Breast epithelium (tissue), 4 donors: ENCODE measurements at regions not wholly inside any gene's neighbourhood (a gene's known extent, or its start where the extent isn't known, plus 50 kb on each side); places are given as distances from the start of the nearest gene placed in this dataset.

ENCODE experiments used
- DNase-seq, 2 donors: peaks; one replicate each; pipeline ENCODE4 v3.0.0-alpha.2; 2019; ENCODE audit warnings: low spot score in 2 of 2
- H3K27ac ChIP-seq, 2 donors: fragments of 200-600 bp; sonication (generic) in 1 of 2; one replicate each; pipeline ENCODE4 v1.5.1; 2016 to 2019; ENCODE audit warnings: mild to moderate bottlenecking in 1 of 2
- H3K27me3 ChIP-seq, 2 donors: fragments of 200-600 bp; sonication (generic) in 1 of 2; one replicate each; pipeline versions ENCODE4 v1.5.1 to v1.6.0; 2017 to 2019; ENCODE audit warnings: control low read depth in 1 of 2, mild to moderate bottlenecking in 1 of 2
- H3K36me3 ChIP-seq: fragments of 200-600 bp; one replicate; pipeline ENCODE4 v1.5.1; 2019
- H3K4me1 ChIP-seq, 2 donors: fragments of 200-600 bp; sonication (generic); one replicate each; pipeline ENCODE4 v1.5.1; 2016 to 2019; ENCODE audit warnings: control low read depth in 1 of 2
- H3K4me3 ChIP-seq, 3 donors: fragments of 200-600 bp; sonication (generic); 1 replicate in 2 of 3; 2 replicates in 1 of 3; pipeline ENCODE4 v1.5.1; 2016 to 2019; ENCODE audit warnings: mild to moderate bottlenecking in 3 of 3, moderate library complexity in 2 of 3
- H3K9me3 ChIP-seq, 2 donors: fragments of 200-600 bp; sonication (generic) in 1 of 2; one replicate each; pipeline ENCODE4 v1.5.1; 2016 to 2019; ENCODE audit warnings: control low read depth in 1 of 2
- CTCF ChIP-seq, 3 donors: fragments of 450-650 bp; IDR thresholded peaks; one replicate each; pipeline ENCODE4 v1.5.1; 2016 to 2017; ENCODE audit warnings: antibody characterized with exemption in 3 of 3, mild to moderate bottlenecking in 3 of 3, moderate library complexity in 3 of 3
- POLR2A ChIP-seq: fragments of 450-650 bp; IDR thresholded peaks from one replicate; pipeline ENCODE4 v1.6.1; 2016; ENCODE audit warnings: antibody characterized with exemption, mild to moderate bottlenecking, moderate library complexity
- POLR2AphosphoS5 ChIP-seq, 3 donors: sonication (generic); formaldehyde crosslinking; IDR thresholded peaks; one replicate each; pipeline ENCODE4 v1.6.1; 2017; ENCODE audit warnings: antibody characterized with exemption in 3 of 3
- intact Hi-C: fragments of 100-400 bp; cut with DNase I; formaldehyde crosslinking; loops from one replicate; pipeline ENCODE4 v1.15.1; 2023; ENCODE audit warnings: low total_unique reads

- intact Hi-C loops = loop anchor here (10.0 kb wide), 1 partner anchor 424 kb away; the partner anchor contains the start of gene HMX3
- H3K4me3 ChIP-seq = no peak overlapping the region
Observed at GRCh38 chr10:123559066-123559822, 106.9 kb upstream of the GPR26 start.

GRCh38 chr10:123559823-123560092 lies 106.4 kb upstream of the GPR26 start:
- Histone ChIP-seq H3K4me3 (no peak overlapping the region), H3K27me3 (peaks cover 0 to 20% of the 10 kb centered on the region in 2 donors), H3K27ac (no peak overlapping the region), H3K4me1 (no peaks in the 10 kb centered on the region), H3K36me3 (no peaks in the 10 kb centered on the region), H3K9me3 (no peaks in the 10 kb centered on the region)
- intact Hi-C loops = loop anchor here (10.0 kb wide), 1 partner anchor 425 kb away; the partner anchor contains the start of gene HMX3
- TF ChIP-seq POLR2A = no peak
- TF ChIP-seq POLR2AphosphoS5 (IDR thresholded peaks at IDR 0.05) = no peak
- TF ChIP-seq CTCF (IDR thresholded peaks at IDR 0.05) = no peak
- DNase-seq = peak in 1 of 2 donors; percentile 15

More at GRCh38 chr10:123559066-123559822, 106.9 kb upstream of the GPR26 start:
- peak; percentile 54 to 76 for DNase-seq
- Histone ChIP-seq H3K4me1 (no peaks in the 10 kb centered on the region), H3K36me3 (no peaks in the 10 kb centered on the region), H3K9me3 (no peaks in the 10 kb centered on the region), H3K27me3 (peaks cover 0 to 20% of the 10 kb centered on the region in 2 donors), H3K27ac (no peak overlapping the region)
- TF ChIP-seq POLR2A (no peak), POLR2AphosphoS5 (IDR thresholded peaks at IDR 0.05) (no peak), CTCF (IDR thresholded peaks at IDR 0.05) (peak; percentile 90 to 95 (median 95))

GRCh38 chr10:123560301-123561140 lies 105.6 kb upstream of the GPR26 start:
- no peak overlapping the region for H3K27ac ChIP-seq
- no peaks in the 10 kb centered on the region for H3K4me1 ChIP-seq
- H3K36me3 ChIP-seq = no peaks in the 10 kb centered on the region
- peak in 1 of 2 donors; percentile 28 for DNase-seq
- intact Hi-C loops = no loop called here
- no peak overlapping the region for H3K4me3 ChIP-seq
- no peaks in the 10 kb centered on the region for H3K9me3 ChIP-seq
- no peak for TF ChIP-seq POLR2AphosphoS5 (IDR thresholded peaks at IDR 0.05)
- no peak for TF ChIP-seq POLR2A
- TF ChIP-seq CTCF (IDR thresholded peaks at IDR 0.05) = no peak
- H3K27me3 ChIP-seq = peaks cover 0 to 20% of the 10 kb centered on the region in 2 donors

GRCh38 chr10:123561141-123561440 lies 105.1 kb upstream of the GPR26 start:
- intact Hi-C loops = no loop called here
- peak in 1 of 2 donors; percentile 28 for DNase-seq

More at GRCh38 chr10:123561141-123561440, 105.1 kb upstream of the GPR26 start:
- Histone ChIP-seq H3K9me3 (no peaks in the 10 kb centered on the region), H3K4me1 (no peaks in the 10 kb centered on the region), H3K4me3 (no peak overlapping the region), H3K27me3 (peaks cover 0 to 18% of the 10 kb centered on the region in 2 donors), H3K27ac (no peak overlapping the region), H3K36me3 (no peaks in the 10 kb centered on the region)
- TF ChIP-seq POLR2A (no peak), CTCF (IDR thresholded peaks at IDR 0.05) (no peak), POLR2AphosphoS5 (IDR thresholded peaks at IDR 0.05) (no peak)
